HCT116 (cell line): ENCODE measurements at regions not wholly inside any gene's neighbourhood (a gene's known extent, or its start where the extent isn't known, plus 50 kb on each side); places are given as distances from the start of the nearest gene placed in this dataset.

Source experiments
- ATAC-seq: fragments of 200-7000 bp; cut with Tn5 transposase; 2 replicates; pipeline ENCODE4 v1.9.1; 2020; ENCODE audit warnings: mild to moderate bottlenecking, moderate library complexity
- BruUV-seq: library from RNA; stranded (reverse); fragments of 400-500 nt; replicated peaks from 2 replicates; lab custom pipeline; 2021; lab: Mats Ljungman, UMichigan
- CTCF ChIA-PET: fragments of 300-600 bp; sonication (Branson Sonifier 250); formaldehyde crosslinking; loops from one replicate; lab custom pipeline; 2021; ENCODE audit warnings: antibody characterized with exemption; lab: Charles Lee
- POLR2A ChIA-PET: fragments of 300-600, 350-600 bp; sonication (Branson Sonifier 250); formaldehyde crosslinking; loops from one replicate; lab custom pipeline; 2021; ENCODE audit warnings: antibody characterized with exemption; lab: Charles Lee
- RAD21 ChIA-PET, 2 experiments: fragments of 300-600 bp; sonication (Branson Sonifier 250); formaldehyde crosslinking; loops; one replicate each; lab custom pipeline; 2023; ENCODE audit warnings: low total read pairs in 2 of 2; ENCODE audit not compliant: uncharacterized antibody in 2 of 2, unreplicated experiment in 2 of 2, low non-redundant PET in 1 of 2; lab: Charles Lee
- DNase-seq: peaks from one replicate; pipeline ENCODE4 v3.0.0-alpha.2; 2010; ENCODE audit warnings: low read depth, low spot score
- H2AFZ ChIP-seq: fragments of 200-600 bp; shearing (Covaris generic), sonication (generic); 2 replicates; pipeline ENCODE4 v1.6.1; 2017; ENCODE audit warnings: low read depth, mixed run types, mixed read lengths, antibody characterized with exemption, low read length; ENCODE audit not compliant: poor library complexity, severe bottlenecking
- H3K27ac ChIP-seq: 2 replicates; pipeline ENCODE4 v1.5.1; 2012; ENCODE audit warnings: low read depth, low read length
- H3K27me3 ChIP-seq: fragments of 200-600 bp; sonication (generic); 2 replicates; pipeline ENCODE4 v1.6.1; 2016; ENCODE audit warnings: mixed run types, low read length, mixed read lengths; ENCODE audit not compliant: insufficient read depth
- H3K36me3 ChIP-seq, 2 experiments: fragments of 200-500 bp in 1 of 2; fragments of 200-600 bp in 1 of 2; sonication (Bioruptor generic) in 1 of 2; sonication (generic) in 1 of 2; 2 replicates each; pipeline versions ENCODE4 v1.5.1 to v1.6.1; 2014 to 2016; ENCODE audit warnings: low read length in 2 of 2, inconsistent platforms in 1 of 2, mixed read lengths in 1 of 2, mixed run types in 1 of 2; ENCODE audit not compliant: insufficient read depth in 2 of 2, control insufficient read depth in 1 of 2
- H3K4me1 ChIP-seq, 2 experiments: fragments of 200-600 bp in 1 of 2; sonication (generic) in 1 of 2; 2 replicates each; pipeline versions ENCODE4 v1.5.1 to v1.6.1; 2012 to 2017; ENCODE audit warnings: low read length in 2 of 2, inconsistent platforms in 1 of 2, mild to moderate bottlenecking in 1 of 2, mixed read lengths in 1 of 2, mixed run types in 1 of 2, moderate library complexity in 1 of 2; ENCODE audit not compliant: insufficient read depth in 2 of 2, control insufficient read depth in 1 of 2
- H3K4me2 ChIP-seq: fragments of 200-600 bp; sonication (generic); 2 replicates; pipeline ENCODE4 v1.6.1; 2017; ENCODE audit warnings: mixed run types, low read length, mixed read lengths
- H3K4me3 ChIP-seq, 2 experiments: fragments of 200-600 bp in 1 of 2; sonication (generic) in 1 of 2; replicated peaks in 1 of 2; 2 replicates each; pipeline ENCODE4 v1.5.1; 2011 to 2016; ENCODE audit warnings: low read length in 2 of 2, control low read depth in 1 of 2, low read depth in 1 of 2, mild to moderate bottlenecking in 1 of 2, mixed read lengths in 1 of 2, mixed run types in 1 of 2
- H3K79me2 ChIP-seq: fragments of 200-600 bp; sonication (generic); 2 replicates; pipeline ENCODE4 v1.6.1; 2017; ENCODE audit warnings: mild to moderate bottlenecking, mixed run types, low read length, moderate library complexity, mixed read lengths; ENCODE audit not compliant: insufficient read depth
- H3K9ac ChIP-seq: fragments of 200-600 bp; sonication (generic); 2 replicates; pipeline ENCODE4 v1.6.1; 2016; ENCODE audit warnings: low read length, mixed read lengths
- H3K9me2 ChIP-seq: fragments of 200-600 bp; sonication (generic), shearing (Covaris generic); 2 replicates; pipeline ENCODE4 v1.6.1; 2017; ENCODE audit warnings: mixed run types, mild to moderate bottlenecking, moderate library complexity; ENCODE audit not compliant: insufficient read depth
- H3K9me3 ChIP-seq, 2 experiments: fragments of 200-500 bp in 1 of 2; fragments of 200-600 bp in 1 of 2; sonication (Bioruptor generic) in 1 of 2; sonication (generic) in 1 of 2; 2 replicates each; pipeline ENCODE4 v1.6.1; 2014 to 2017; ENCODE audit warnings: low read length in 2 of 2, mixed read lengths in 2 of 2, inconsistent platforms in 1 of 2, low read depth in 1 of 2, mild to moderate bottlenecking in 1 of 2, mixed run types in 1 of 2, moderate library complexity in 1 of 2; ENCODE audit not compliant: control insufficient read depth in 1 of 2, insufficient read depth in 1 of 2
- H4K20me1 ChIP-seq: fragments of 200-600 bp; sonication (generic), shearing (Covaris generic); 2 replicates; pipeline ENCODE4 v1.6.1; 2017; ENCODE audit warnings: mixed run types, mild to moderate bottlenecking, moderate library complexity; ENCODE audit not compliant: insufficient read depth
- ATF3 ChIP-seq: IDR thresholded peaks from 2 replicates; pipeline ENCODE4 v1.6.1; 2012
- CBX3 ChIP-seq: IDR thresholded peaks from 2 replicates; pipeline ENCODE4 v1.6.1; 2012; ENCODE audit warnings: low read depth
- CEBPB ChIP-seq: IDR thresholded peaks from 2 replicates; pipeline ENCODE4 v1.6.1; 2012; ENCODE audit warnings: low read depth
- EGR1 ChIP-seq: IDR thresholded peaks from 2 replicates; pipeline ENCODE4 v1.6.1; 2012; ENCODE audit warnings: low read depth
- ELF1 ChIP-seq: IDR thresholded peaks from 2 replicates; pipeline ENCODE4 v1.6.1; 2012; ENCODE audit warnings: low read depth, borderline replicate concordance
- EZH2phosphoT487 ChIP-seq: fragments of 200-600 bp; IDR thresholded peaks from 2 replicates; pipeline ENCODE4 v1.6.1; 2018; ENCODE audit warnings: antibody characterized with exemption, borderline replicate concordance
- JUND ChIP-seq: IDR thresholded peaks from 2 replicates; pipeline ENCODE4 v1.6.1; 2012
- MAX ChIP-seq: IDR thresholded peaks from 2 replicates; pipeline ENCODE4 v1.6.1; 2012
- RAD21 ChIP-seq: IDR thresholded peaks from 2 replicates; pipeline ENCODE4 v1.6.1; 2012; ENCODE audit warnings: low read depth, mild to moderate bottlenecking
- REST ChIP-seq: IDR thresholded peaks from 2 replicates; pipeline ENCODE4 v1.6.1; 2012; ENCODE audit warnings: low read depth
- SP1 ChIP-seq: IDR thresholded peaks from 2 replicates; pipeline ENCODE4 v1.6.1; 2012; ENCODE audit warnings: low read depth
- SRF ChIP-seq: IDR thresholded peaks from 2 replicates; pipeline ENCODE4 v1.6.1; 2012; ENCODE audit warnings: low read depth
- TCF7L2 ChIP-seq: IDR thresholded peaks from 2 replicates; pipeline ENCODE4 v1.7.0; 2011; ENCODE audit warnings: borderline replicate concordance, inconsistent platforms; ENCODE audit not compliant: insufficient read depth, insufficient read length; ENCODE audit errors: extremely low read depth
- ZNF274 ChIP-seq: fragments of 200-500 bp; sonication (Bioruptor generic); IDR thresholded peaks from 2 replicates; pipeline ENCODE4 v1.6.1; 2014; ENCODE audit warnings: mild to moderate bottlenecking, low read depth, low read length, inconsistent platforms
- intact Hi-C: fragments of 100-400 bp; cut with micrococcal nuclease; formaldehyde crosslinking; loops from 2 replicates; pipeline ENCODE4 v1.10.0; 2022

DNA sequence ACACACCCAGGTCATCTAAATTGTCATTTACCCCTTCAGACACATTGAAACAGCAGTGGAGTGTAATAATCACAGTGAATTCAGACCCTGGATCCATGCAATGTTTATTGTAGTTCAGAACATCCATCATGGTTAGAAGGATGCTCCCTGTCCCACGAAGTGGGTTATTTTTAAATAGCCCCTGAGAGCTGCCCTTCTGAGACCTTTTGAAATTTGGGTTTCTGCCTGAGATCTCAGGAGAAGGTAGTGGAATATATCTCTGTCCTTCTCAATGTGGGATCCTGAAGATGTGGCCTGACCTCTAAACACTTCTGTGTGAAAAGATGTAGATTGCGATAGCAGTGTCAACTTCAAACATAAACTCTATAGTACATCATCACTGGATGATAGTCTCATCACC lies 1080.6 kb downstream of the TMEM121 start:
- H3K4me1 ChIP-seq, result no peaks in the 10 kb centered on the region
- no TSS peak for BruUV-seq
- no peak overlapping the region for H3K9ac ChIP-seq
- H4K20me1 ChIP-seq, result no peaks in the 10 kb centered on the region
- H2AFZ ChIP-seq, result no peak overlapping the region
- TF ChIP-seq SRF (no peak), EGR1 (no peak), ELF1 (no peak)
- DNase-seq, result no peak
- H3K79me2 ChIP-seq, result no peaks in the 10 kb centered on the region
- ChIA-PET POLR2A (no interaction called here), CTCF (no interaction called here), RAD21 (no interaction called here)
- H3K4me3 ChIP-seq, result no peak overlapping the region
- no peak overlapping the region for H3K27ac ChIP-seq
- H3K27me3 ChIP-seq, result no peaks in the 10 kb centered on the region
- peaks cover 4 to 23% of the 10 kb centered on the region in 2 experiments; a peak in 2 of 4 replicates for H3K9me3 ChIP-seq
- H3K36me3 ChIP-seq, result no peaks in the 10 kb centered on the region
- H3K9me2 ChIP-seq, result no peaks in the 10 kb centered on the region
- no peak for ATAC-seq
- intact Hi-C loops, result no loop called here
- H3K4me2 ChIP-seq, result no peak overlapping the region

DNA sequence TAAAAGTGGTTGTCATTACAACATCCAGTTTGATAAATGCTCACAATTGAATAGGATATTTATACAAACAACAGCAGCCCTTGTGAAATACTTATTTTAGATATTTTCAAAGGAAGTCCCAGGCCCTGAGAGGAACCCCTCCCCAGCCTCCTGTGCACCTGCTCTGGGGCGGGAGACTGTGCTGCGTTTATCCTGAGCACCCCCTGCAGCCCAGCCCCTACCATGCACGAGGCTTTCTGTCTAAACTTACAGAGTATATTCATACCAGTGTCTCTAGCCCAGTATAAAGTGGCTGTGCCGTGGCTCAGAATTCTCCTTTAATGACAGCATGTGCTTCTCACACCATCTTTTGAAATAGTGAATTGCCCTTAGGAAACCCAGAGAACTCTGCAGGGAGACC lies 1084.3 kb downstream of the TMEM121 start:
- H3K4me2 ChIP-seq, result no peak overlapping the region
- no peak overlapping the region for H2AFZ ChIP-seq
- POLR2A ChIA-PET, result no interaction called here
- RAD21 ChIA-PET, result no interaction called here
- intact Hi-C loops, result no loop called here
- H3K27ac ChIP-seq, result no peak overlapping the region
- H4K20me1 ChIP-seq, result no peaks in the 10 kb centered on the region
- ATAC-seq (no peak), DNase-seq (no peak)
- peaks cover 7 to 21% of the 10 kb centered on the region in 2 experiments; a peak in 2 of 4 replicates for H3K9me3 ChIP-seq
- no peaks in the 10 kb centered on the region for H3K9me2 ChIP-seq
- H3K36me3 ChIP-seq, result no peaks in the 10 kb centered on the region
- BruUV-seq, result no TSS peak
- no peak overlapping the region for H3K9ac ChIP-seq
- CTCF ChIA-PET, result no interaction called here
- no peaks in the 10 kb centered on the region for H3K4me1 ChIP-seq
- no peaks in the 10 kb centered on the region for H3K79me2 ChIP-seq
- no peak overlapping the region for H3K4me3 ChIP-seq
- no peak for TF ChIP-seq ELF1
- TF ChIP-seq ATF3, result no peak
- no peak for TF ChIP-seq CEBPB
- no peak for TF ChIP-seq SRF
- no peak for TF ChIP-seq TCF7L2
- no peak for TF ChIP-seq JUND
- no peak for TF ChIP-seq MAX
- TF ChIP-seq EGR1, result no peak
- TF ChIP-seq ZNF274, result no peak
- no peak for TF ChIP-seq REST
- TF ChIP-seq CBX3, result no peak
- no peak for TF ChIP-seq SP1
- TF ChIP-seq RAD21, result no peak
- TF ChIP-seq EZH2phosphoT487, result no peak
- no peaks in the 10 kb centered on the region for H3K27me3 ChIP-seq
